ENCODE measurements at regions not wholly inside any gene's neighbourhood (a gene's known extent, or its start where the extent isn't known, plus 50 kb on each side); places are given as distances from the start of the nearest gene placed in this dataset.

GRCh38 chr1:193584731-193585239, 398.4 kb upstream of the B3GALT2 start:
- TF ChIP-seq CTCF (IDR thresholded peaks at IDR 0.05; ENCODE audit: poor library complexity, severe bottlenecking), result no peak
- ATAC-seq (ENCODE audit: low read depth) (no peak), DNase-seq (ENCODE audit: low spot score) (no peak)
- Histone ChIP-seq H3K4me1 (ENCODE audit: insufficient read depth, poor library complexity, severe bottlenecking) (no peaks in the 10 kb centered on the region), H3K4me3 (ENCODE audit: severe bottlenecking) (no peak overlapping the region), H3K9me3 (ENCODE audit: severe bottlenecking) (no peaks in the 10 kb centered on the region), H3K36me3 (ENCODE audit: low read depth) (no peaks in the 10 kb centered on the region), H3K27ac (ENCODE audit: poor library complexity, severe bottlenecking) (no peak overlapping the region), H3K27me3 (ENCODE audit: insufficient read depth, poor library complexity, severe bottlenecking) (no peaks in the 10 kb centered on the region)

- H3K4me3 ChIP-seq (ENCODE audit: severe bottlenecking), result no peak overlapping the region
- TF ChIP-seq CTCF (IDR thresholded peaks at IDR 0.05; ENCODE audit: poor library complexity, severe bottlenecking), result no peak
- H3K36me3 ChIP-seq (ENCODE audit: low read depth), result no peaks in the 10 kb centered on the region
- no peak for DNase-seq (ENCODE audit: low spot score)
- H3K4me1 ChIP-seq (ENCODE audit: insufficient read depth, poor library complexity, severe bottlenecking), result no peaks in the 10 kb centered on the region
- H3K27me3 ChIP-seq (ENCODE audit: insufficient read depth, poor library complexity, severe bottlenecking), result no peaks in the 10 kb centered on the region
- ATAC-seq (ENCODE audit: low read depth), result no peak
- no peaks in the 10 kb centered on the region for H3K9me3 ChIP-seq (ENCODE audit: severe bottlenecking)
- H3K27ac ChIP-seq (ENCODE audit: poor library complexity, severe bottlenecking), result no peak overlapping the region
Observed at GRCh38 chr1:193581341-193581740, 394.9 kb upstream of the B3GALT2 start.

- TF ChIP-seq CTCF (IDR thresholded peaks at IDR 0.05; ENCODE audit: poor library complexity, severe bottlenecking), result no peak
- H3K36me3 ChIP-seq (ENCODE audit: low read depth), result no peaks in the 10 kb centered on the region
- H3K4me3 ChIP-seq (ENCODE audit: severe bottlenecking), result no peak overlapping the region
- DNase-seq (ENCODE audit: low spot score) (no peak), ATAC-seq (ENCODE audit: low read depth) (no peak)
- no peaks in the 10 kb centered on the region for H3K27me3 ChIP-seq (ENCODE audit: insufficient read depth, poor library complexity, severe bottlenecking)
- H3K4me1 ChIP-seq (ENCODE audit: insufficient read depth, poor library complexity, severe bottlenecking), result no peaks in the 10 kb centered on the region
- H3K9me3 ChIP-seq (ENCODE audit: severe bottlenecking), result no peaks in the 10 kb centered on the region
- H3K27ac ChIP-seq (ENCODE audit: poor library complexity, severe bottlenecking), result no peak overlapping the region
Observed at GRCh38 chr1:193580419-193580818, 394.0 kb upstream of the B3GALT2 start.

GRCh38 chr1:193579323-193579722, 392.9 kb upstream of the B3GALT2 start:
- ATAC-seq (ENCODE audit: low read depth), result no peak
- no peaks in the 10 kb centered on the region for H3K9me3 ChIP-seq (ENCODE audit: severe bottlenecking)
- no peak for TF ChIP-seq CTCF (IDR thresholded peaks at IDR 0.05; ENCODE audit: poor library complexity, severe bottlenecking)
- H3K4me1 ChIP-seq (ENCODE audit: insufficient read depth, poor library complexity, severe bottlenecking), result no peaks in the 10 kb centered on the region
- no peaks in the 10 kb centered on the region for H3K27me3 ChIP-seq (ENCODE audit: insufficient read depth, poor library complexity, severe bottlenecking)
- no peaks in the 10 kb centered on the region for H3K36me3 ChIP-seq (ENCODE audit: low read depth)
- no peak overlapping the region for H3K27ac ChIP-seq (ENCODE audit: poor library complexity, severe bottlenecking)
- no peak for DNase-seq (ENCODE audit: low spot score)
- H3K4me3 ChIP-seq (ENCODE audit: severe bottlenecking), result no peak overlapping the region

GRCh38 chr1:193574913-193575312, 388.5 kb upstream of the B3GALT2 start:
- DNase-seq (ENCODE audit: low spot score) (no peak), ATAC-seq (ENCODE audit: low read depth) (no peak)
- TF ChIP-seq CTCF (IDR thresholded peaks at IDR 0.05; ENCODE audit: poor library complexity, severe bottlenecking), result no peak
- Histone ChIP-seq H3K4me1 (ENCODE audit: insufficient read depth, poor library complexity, severe bottlenecking) (no peaks in the 10 kb centered on the region), H3K36me3 (ENCODE audit: low read depth) (no peaks in the 10 kb centered on the region), H3K4me3 (ENCODE audit: severe bottlenecking) (no peak overlapping the region), H3K9me3 (ENCODE audit: severe bottlenecking) (no peaks in the 10 kb centered on the region), H3K27me3 (ENCODE audit: insufficient read depth, poor library complexity, severe bottlenecking) (no peaks in the 10 kb centered on the region), H3K27ac (ENCODE audit: poor library complexity, severe bottlenecking) (no peak overlapping the region)

Measured in RWPE2 (cell line).